Astrocyte (in vitro differentiated cells and primary cell): ENCODE measurements at regions not wholly inside any gene's neighbourhood (a gene's known extent, or its start where the extent isn't known, plus 50 kb on each side); places are given as distances from the start of the nearest gene placed in this dataset.

Source experiments
- CTCF ChIP-seq: IDR thresholded peaks from 2 replicates; pipeline ENCODE4 v1.5.1; 2011; ENCODE audit warnings: low read depth, mild to moderate bottlenecking, inconsistent platforms, low read length, moderate library complexity; ENCODE audit not compliant: insufficient read depth
- EZH2 ChIP-seq: IDR thresholded peaks from 2 replicates; pipeline ENCODE4 v1.6.1; 2012; ENCODE audit warnings: mild to moderate bottlenecking, low read length, inconsistent platforms; ENCODE audit not compliant: insufficient read depth

GRCh38 chr4:137249112-137249511 is 283.2 kb downstream of the PCDH18 start:
- no peak for TF ChIP-seq CTCF
- TF ChIP-seq EZH2 = no peak
